Upper lobe of right lung (tissue), 1 donor: ENCODE measurements at regions not wholly inside any gene's neighbourhood (a gene's known extent, or its start where the extent isn't known, plus 50 kb on each side); places are given as distances from the start of the nearest gene placed in this dataset.
A peak's percentile ranks its signal among the peaks of the same experiment; 100 is the strongest.

Source experiments
- ATAC-seq: fragments of 200-7000 bp; cut with Tn5 transposase; one replicate; pipeline ENCODE4 v1.9.1; 2020; ENCODE audit warnings: mild to moderate bottlenecking, moderate library complexity
- DNase-seq: peaks from one replicate; pipeline ENCODE4 v3.0.0-alpha.2; 2020
- H3K27ac ChIP-seq: fragments of 200-600 bp; one replicate; pipeline ENCODE4 v1.8.0; 2022
- H3K27me3 ChIP-seq: fragments of 200-600 bp; one replicate; pipeline ENCODE4 v1.8.0; 2022; ENCODE audit warnings: mild to moderate bottlenecking
- H3K36me3 ChIP-seq: fragments of 200-600 bp; one replicate; pipeline ENCODE4 v1.8.0; 2022
- H3K4me1 ChIP-seq: fragments of 200-600 bp; one replicate; pipeline ENCODE4 v1.8.0; 2022
- H3K4me3 ChIP-seq: fragments of 200-600 bp; one replicate; pipeline ENCODE4 v1.8.0; 2022; ENCODE audit warnings: mild to moderate bottlenecking
- H3K9me3 ChIP-seq: fragments of 200-600 bp; one replicate; pipeline ENCODE4 v1.8.0; 2022
- CTCF ChIP-seq: fragments of 200-600 bp; IDR thresholded peaks from one replicate; pipeline ENCODE4 v1.8.0; 2022; ENCODE audit warnings: antibody characterized with exemption
- intact Hi-C: fragments of 100-400 bp; cut with DNase I; formaldehyde crosslinking; loops from one replicate; pipeline ENCODE4 v1.11.0; 2022
- donor health status: DM: no; HTN: yes; CAD: no; lungs with severe emphysema.

- no peak for DNase-seq
- intact Hi-C loops = no loop called here
Observed at GRCh38 chr4:22986262-22986661, 293.5 kb downstream of the GBA3 start.

GRCh38 chr4:22984390-22984789 is 291.7 kb downstream of the GBA3 start:
- peaks cover 3% of the 10 kb centered on the region for H3K9me3 ChIP-seq
- intact Hi-C loops = no loop called here
- no peak overlapping the region for H3K4me3 ChIP-seq
- no peak overlapping the region for H3K27ac ChIP-seq
- H3K27me3 ChIP-seq = no peaks in the 10 kb centered on the region
- no peaks in the 10 kb centered on the region for H3K36me3 ChIP-seq
- no peak for DNase-seq
- TF ChIP-seq CTCF = no peak
- H3K4me1 ChIP-seq = no peaks in the 10 kb centered on the region
- no peak for ATAC-seq

More at GRCh38 chr4:22986262-22986661, 293.5 kb downstream of the GBA3 start:
- Histone ChIP-seq H3K27me3 (no peaks in the 10 kb centered on the region), H3K27ac (no peak overlapping the region), H3K36me3 (no peaks in the 10 kb centered on the region), H3K4me3 (no peak overlapping the region), H3K9me3 (no peaks in the 10 kb centered on the region), H3K4me1 (no peaks in the 10 kb centered on the region)
- TF ChIP-seq CTCF = no peak
- ATAC-seq = no peak

GRCh38 chr4:22978656-22979055 is 285.9 kb downstream of the GBA3 start:
- TF ChIP-seq CTCF = no peak
- no peak for ATAC-seq
- H3K4me1 ChIP-seq = no peaks in the 10 kb centered on the region
- peaks cover 9% of the 10 kb centered on the region for H3K9me3 ChIP-seq
- H3K27me3 ChIP-seq = no peaks in the 10 kb centered on the region
- H3K36me3 ChIP-seq = no peaks in the 10 kb centered on the region
- no peak overlapping the region for H3K4me3 ChIP-seq
- intact Hi-C loops = no loop called here
- no peak for DNase-seq
- H3K27ac ChIP-seq = no peak overlapping the region

GRCh38 chr4:22970665-22971064 is 277.9 kb downstream of the GBA3 start:
- intact Hi-C loops = no loop called here
- no peak for TF ChIP-seq CTCF
- Histone ChIP-seq H3K9me3 (peaks cover 4% of the 10 kb centered on the region), H3K27me3 (no peaks in the 10 kb centered on the region), H3K27ac (no peak overlapping the region), H3K4me1 (no peaks in the 10 kb centered on the region), H3K36me3 (no peaks in the 10 kb centered on the region), H3K4me3 (no peak overlapping the region)
- ATAC-seq (no peak), DNase-seq (no peak)

GRCh38 chr4:22969287-22969896 is 276.7 kb downstream of the GBA3 start:
- no peaks in the 10 kb centered on the region for H3K36me3 ChIP-seq
- DNase-seq = no peak
- H3K4me3 ChIP-seq = no peak overlapping the region
- H3K4me1 ChIP-seq = no peaks in the 10 kb centered on the region
- H3K9me3 ChIP-seq = no peaks in the 10 kb centered on the region
- TF ChIP-seq CTCF = no peak
- intact Hi-C loops = no loop called here
- H3K27me3 ChIP-seq = no peaks in the 10 kb centered on the region
- H3K27ac ChIP-seq = no peak overlapping the region
- ATAC-seq = no peak

GRCh38 chr4:22962295-22962694 is 269.6 kb downstream of the GBA3 start:
- TF ChIP-seq CTCF = peak; percentile 31
- Histone ChIP-seq H3K27me3 (no peaks in the 10 kb centered on the region), H3K4me1 (no peaks in the 10 kb centered on the region), H3K9me3 (no peaks in the 10 kb centered on the region), H3K4me3 (no peak overlapping the region), H3K36me3 (no peaks in the 10 kb centered on the region), H3K27ac (no peak overlapping the region)
- DNase-seq = no peak
- ATAC-seq = no peak
- intact Hi-C loops = no loop called here
